GM19452 (cell line): ENCODE measurements at regions not wholly inside any gene's neighbourhood (a gene's known extent, or its start where the extent isn't known, plus 50 kb on each side); places are given as distances from the start of the nearest gene placed in this dataset.
A peak's percentile ranks its signal among the peaks of the same experiment; 100 is the strongest.
"Not testable (repeated sequence)": the region's sequence is repeated elsewhere in the genome, so short reads cannot be mapped to it uniquely, and the experiment has no call there.

Source experiments
- ATAC-seq: cut with Tn5 transposase; IDR thresholded peaks from one replicate; pipeline ENCODE4 v1.9.1; 2021; ENCODE audit not compliant: unreplicated experiment

GRCh38 chr13:50256536-50257321 is 241.5 kb downstream of the KCNRG start:
- ATAC-seq, result not testable (repeated sequence)

- no peak for ATAC-seq
These were observed 242.4 kb downstream of the KCNRG start for GRCh38 chr13:50257646-50258045.

- ATAC-seq, result no peak
These were observed 246.1 kb downstream of the KCNRG start for GRCh38 chr13:50261130-50261901.

GRCh38 chr13:50267066-50267465 is 251.8 kb downstream of the KCNRG start:
- no peak for ATAC-seq

- ATAC-seq, result no peak
These were observed 252.7 kb downstream of the KCNRG start for GRCh38 chr13:50267917-50268316.

- ATAC-seq, result no peak
These were observed 253.3 kb downstream of the KCNRG start for GRCh38 chr13:50268500-50268899.

GRCh38 chr13:50274181-50274580 is 258.9 kb downstream of the KCNRG start:
- ATAC-seq, result no peak

- ATAC-seq, result no peak
These were observed 260.3 kb downstream of the KCNRG start for GRCh38 chr13:50275392-50276063.

- no peak for ATAC-seq
These were observed 261.3 kb downstream of the KCNRG start for GRCh38 chr13:50276550-50276949.

- ATAC-seq, result no peak
These were observed 261.9 kb downstream of the KCNRG start for GRCh38 chr13:50277127-50277526.

GRCh38 chr13:50277906-50278305 is 262.7 kb downstream of the KCNRG start:
- no peak for ATAC-seq

GRCh38 chr13:50280441-50280937 is 265.2 kb downstream of the KCNRG start:
- ATAC-seq, result no peak

GRCh38 chr13:50282016-50282415 is 266.8 kb downstream of the KCNRG start:
- ATAC-seq, result no peak

GRCh38 chr13:50283017-50283416 is 267.8 kb downstream of the KCNRG start:
- ATAC-seq, result no peak

- peak; percentile 89 for ATAC-seq
These were observed 269.3 kb downstream of the KCNRG start for GRCh38 chr13:50284540-50284939.

- ATAC-seq, result no peak
These were observed 270.0 kb downstream of the KCNRG start for GRCh38 chr13:50285283-50285682.

GRCh38 chr13:50286324-50286723 is 271.1 kb downstream of the KCNRG start:
- no peak for ATAC-seq

- ATAC-seq, result no peak
These were observed 274.9 kb downstream of the KCNRG start for GRCh38 chr13:50290186-50290585.

- no peak for ATAC-seq
These were observed 276.4 kb downstream of the KCNRG start for GRCh38 chr13:50291611-50292010.

- ATAC-seq, result no peak
These were observed 276.8 kb downstream of the KCNRG start for GRCh38 chr13:50292081-50292480.

- not testable (repeated sequence) for ATAC-seq
These were observed 279.2 kb downstream of the KCNRG start for GRCh38 chr13:50294425-50294824.
